Breast epithelium (tissue), 4 donors: ENCODE measurements at regions not wholly inside any gene's neighbourhood (a gene's known extent, or its start where the extent isn't known, plus 50 kb on each side); places are given as distances from the start of the nearest gene placed in this dataset.
"Not testable (repeated sequence)": the region's sequence is repeated elsewhere in the genome, so short reads cannot be mapped to it uniquely, and the experiment has no call there.

Source experiments
- DNase-seq, 2 donors: peaks; one replicate each; pipeline ENCODE4 v3.0.0-alpha.2; 2019; ENCODE audit warnings: low spot score in 2 of 2
- H3K27ac ChIP-seq, 2 donors: fragments of 200-600 bp; sonication (generic) in 1 of 2; one replicate each; pipeline ENCODE4 v1.5.1; 2016 to 2019; ENCODE audit warnings: mild to moderate bottlenecking in 1 of 2
- H3K27me3 ChIP-seq, 2 donors: fragments of 200-600 bp; sonication (generic) in 1 of 2; one replicate each; pipeline versions ENCODE4 v1.5.1 to v1.6.0; 2017 to 2019; ENCODE audit warnings: control low read depth in 1 of 2, mild to moderate bottlenecking in 1 of 2
- H3K36me3 ChIP-seq: fragments of 200-600 bp; one replicate; pipeline ENCODE4 v1.5.1; 2019
- H3K4me1 ChIP-seq, 2 donors: fragments of 200-600 bp; sonication (generic); one replicate each; pipeline ENCODE4 v1.5.1; 2016 to 2019; ENCODE audit warnings: control low read depth in 1 of 2
- H3K4me3 ChIP-seq, 3 donors: fragments of 200-600 bp; sonication (generic); 1 replicate in 2 of 3; 2 replicates in 1 of 3; pipeline ENCODE4 v1.5.1; 2016 to 2019; ENCODE audit warnings: mild to moderate bottlenecking in 3 of 3, moderate library complexity in 2 of 3
- H3K9me3 ChIP-seq, 2 donors: fragments of 200-600 bp; sonication (generic) in 1 of 2; one replicate each; pipeline ENCODE4 v1.5.1; 2016 to 2019; ENCODE audit warnings: control low read depth in 1 of 2
- CTCF ChIP-seq, 3 donors: fragments of 450-650 bp; IDR thresholded peaks; one replicate each; pipeline ENCODE4 v1.5.1; 2016 to 2017; ENCODE audit warnings: antibody characterized with exemption in 3 of 3, mild to moderate bottlenecking in 3 of 3, moderate library complexity in 3 of 3
- POLR2A ChIP-seq: fragments of 450-650 bp; IDR thresholded peaks from one replicate; pipeline ENCODE4 v1.6.1; 2016; ENCODE audit warnings: antibody characterized with exemption, mild to moderate bottlenecking, moderate library complexity
- POLR2AphosphoS5 ChIP-seq, 3 donors: sonication (generic); formaldehyde crosslinking; IDR thresholded peaks; one replicate each; pipeline ENCODE4 v1.6.1; 2017; ENCODE audit warnings: antibody characterized with exemption in 3 of 3
- intact Hi-C: fragments of 100-400 bp; cut with DNase I; formaldehyde crosslinking; loops from one replicate; pipeline ENCODE4 v1.15.1; 2023; ENCODE audit warnings: low total_unique reads

GRCh38 chr15:99492716-99493115 is 73.1 kb upstream of the MEF2A start:
- H3K27me3 ChIP-seq = peaks cover 0 to 2% of the 10 kb centered on the region in 2 donors
- H3K36me3 ChIP-seq = no peaks in the 10 kb centered on the region
- H3K9me3 ChIP-seq = no peaks in the 10 kb centered on the region
- no peak overlapping the region for H3K27ac ChIP-seq
- DNase-seq = no peak
- no peak for TF ChIP-seq POLR2A
- TF ChIP-seq POLR2AphosphoS5 (IDR thresholded peaks at IDR 0.05) = no peak
- TF ChIP-seq CTCF (IDR thresholded peaks at IDR 0.05) = no peak
- no peaks in the 10 kb centered on the region for H3K4me1 ChIP-seq
- no peak overlapping the region for H3K4me3 ChIP-seq
- intact Hi-C loops = no loop called here

GRCh38 chr15:99493461-99493860 is 72.3 kb upstream of the MEF2A start:
- H3K4me1 ChIP-seq = no peaks in the 10 kb centered on the region
- H3K36me3 ChIP-seq = no peaks in the 10 kb centered on the region
- no peaks in the 10 kb centered on the region for H3K9me3 ChIP-seq
- intact Hi-C loops = no loop called here
- H3K27ac ChIP-seq = no peak overlapping the region
- H3K4me3 ChIP-seq = no peak overlapping the region
- TF ChIP-seq POLR2A (no peak), POLR2AphosphoS5 (IDR thresholded peaks at IDR 0.05) (no peak), CTCF (IDR thresholded peaks at IDR 0.05) (no peak)
- H3K27me3 ChIP-seq = peaks cover 0 to 2% of the 10 kb centered on the region in 2 donors
- no peak for DNase-seq

DNA sequence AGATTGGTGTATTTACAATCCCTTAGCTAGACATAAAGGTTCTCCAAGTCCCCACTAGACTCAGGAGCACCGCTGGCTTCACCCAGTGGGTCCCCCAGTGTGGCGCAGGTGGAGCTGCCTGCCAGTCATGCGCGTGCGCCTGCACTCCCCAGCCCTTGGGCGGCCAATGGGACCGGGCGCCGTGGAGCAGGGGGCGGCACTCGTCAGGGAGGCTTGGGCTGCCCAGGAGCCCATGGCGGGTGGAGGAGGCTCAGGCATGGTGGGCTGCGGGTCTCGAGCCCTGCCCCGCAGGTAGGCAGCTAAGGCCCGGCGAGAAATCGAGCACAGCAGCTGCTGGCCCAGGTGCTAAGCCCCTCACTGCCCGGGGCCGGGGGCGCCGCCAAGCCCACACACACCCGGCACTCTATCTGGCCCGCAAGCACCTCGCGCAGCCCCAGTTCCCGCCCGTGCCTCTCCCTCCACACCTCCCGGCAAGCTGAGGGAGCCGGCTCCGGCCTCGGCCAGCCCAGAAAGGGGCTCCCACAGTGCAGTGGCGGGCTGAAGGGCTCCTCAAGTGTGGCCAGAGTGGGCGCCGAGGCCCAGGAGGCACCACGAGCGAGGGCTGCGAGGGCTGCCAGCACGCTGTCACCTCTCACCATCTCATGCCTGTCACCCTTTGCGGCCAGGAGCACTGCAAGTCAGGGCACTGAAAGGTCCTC is 71.1 kb upstream of the MEF2A start:
- H3K27me3 ChIP-seq, H3K4me1 ChIP-seq, H3K9me3 ChIP-seq, H3K27ac ChIP-seq, H3K4me3 ChIP-seq, intact Hi-C loops, DNase-seq, H3K36me3 ChIP-seq: not testable (repeated sequence)

DNA sequence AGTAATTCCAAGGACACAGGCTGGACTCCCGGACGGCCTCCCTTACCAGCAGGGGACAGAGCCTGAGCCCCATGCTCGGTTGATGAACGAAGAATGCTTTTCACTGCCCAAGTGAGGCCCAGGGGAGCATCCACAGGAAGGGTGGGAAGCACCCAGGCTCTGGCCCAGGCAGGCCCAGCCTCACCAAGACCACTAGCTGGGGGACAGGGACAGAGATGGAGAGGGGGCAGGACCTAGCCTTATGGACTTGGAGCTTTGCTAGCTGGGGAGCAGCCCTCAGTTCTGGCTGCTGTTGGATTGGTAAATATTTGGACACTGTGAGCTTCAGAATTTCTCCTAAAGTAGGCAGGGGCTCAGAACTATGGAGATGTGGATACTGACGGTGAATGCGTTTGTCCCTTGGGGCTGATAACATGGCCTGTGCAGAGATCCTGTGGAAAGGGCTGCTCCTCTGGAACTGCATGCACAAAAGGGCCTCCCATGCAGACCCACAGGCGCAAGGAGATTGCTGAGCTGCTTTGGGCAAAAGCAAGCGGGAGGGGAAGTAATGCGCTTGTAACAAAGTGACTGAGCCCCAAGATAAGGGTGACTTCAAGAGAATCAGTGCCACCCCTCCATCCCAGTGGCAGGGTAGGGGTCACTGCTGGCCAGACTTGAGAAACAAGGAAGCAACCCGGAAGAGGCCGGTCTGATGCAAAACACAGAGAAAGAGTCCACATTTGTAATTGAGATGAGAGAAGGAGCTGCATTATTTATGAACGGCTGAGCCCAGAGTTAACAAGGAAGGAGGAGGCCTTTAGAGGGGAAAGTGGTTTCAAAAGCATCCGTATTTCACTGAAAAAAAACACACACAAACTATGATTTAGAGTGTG is 70.1 kb upstream of the MEF2A start:
- no peak overlapping the region for H3K27ac ChIP-seq
- no peaks in the 10 kb centered on the region for H3K4me1 ChIP-seq
- intact Hi-C loops = no loop called here
- no peak overlapping the region for H3K4me3 ChIP-seq
- no peaks in the 10 kb centered on the region for H3K36me3 ChIP-seq
- DNase-seq = no peak
- H3K9me3 ChIP-seq = no peaks in the 10 kb centered on the region
- no peak for TF ChIP-seq POLR2A
- no peak for TF ChIP-seq CTCF (IDR thresholded peaks at IDR 0.05)
- H3K27me3 ChIP-seq = peaks cover 0 to 2% of the 10 kb centered on the region in 2 donors

- Histone ChIP-seq H3K36me3 (no peaks in the 10 kb centered on the region), H3K9me3 (no peaks in the 10 kb centered on the region), H3K27me3 (peaks cover 0 to 2% of the 10 kb centered on the region in 2 donors), H3K4me1 (no peaks in the 10 kb centered on the region), H3K4me3 (no peak overlapping the region), H3K27ac (no peak overlapping the region)
- no peak for DNase-seq
- intact Hi-C loops = no loop called here
- TF ChIP-seq POLR2A = no peak
- TF ChIP-seq CTCF (IDR thresholded peaks at IDR 0.05) = no peak
- no peak for TF ChIP-seq POLR2AphosphoS5 (IDR thresholded peaks at IDR 0.05)
Observed at GRCh38 chr15:99496302-99496629, 69.5 kb upstream of the MEF2A start.
